ENCODE measurements at regions not wholly inside any gene's neighbourhood (a gene's known extent, or its start where the extent isn't known, plus 50 kb on each side); places are given as distances from the start of the nearest gene placed in this dataset.

DNA sequence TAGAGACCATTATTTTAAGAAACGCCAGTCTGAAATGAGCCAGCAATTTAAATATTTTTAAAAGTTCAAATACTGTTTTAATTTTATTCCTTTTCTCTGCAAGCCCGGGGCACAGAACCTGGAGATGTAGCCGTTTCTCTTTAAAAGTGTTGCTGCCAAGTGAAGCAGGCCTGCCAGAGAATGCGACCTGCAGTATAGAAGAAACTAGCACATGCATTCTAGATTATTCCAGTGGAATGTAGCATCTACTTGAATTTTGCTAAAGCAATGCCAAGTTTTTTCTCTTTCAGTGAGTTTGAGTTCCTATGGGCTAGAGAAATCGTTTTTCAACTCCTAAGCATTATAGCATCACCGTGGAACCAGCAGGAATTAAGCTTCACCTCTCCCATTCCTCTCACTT lies 101.3 kb downstream of the QRSL1 start:
- TF ChIP-seq, protein P1, sequence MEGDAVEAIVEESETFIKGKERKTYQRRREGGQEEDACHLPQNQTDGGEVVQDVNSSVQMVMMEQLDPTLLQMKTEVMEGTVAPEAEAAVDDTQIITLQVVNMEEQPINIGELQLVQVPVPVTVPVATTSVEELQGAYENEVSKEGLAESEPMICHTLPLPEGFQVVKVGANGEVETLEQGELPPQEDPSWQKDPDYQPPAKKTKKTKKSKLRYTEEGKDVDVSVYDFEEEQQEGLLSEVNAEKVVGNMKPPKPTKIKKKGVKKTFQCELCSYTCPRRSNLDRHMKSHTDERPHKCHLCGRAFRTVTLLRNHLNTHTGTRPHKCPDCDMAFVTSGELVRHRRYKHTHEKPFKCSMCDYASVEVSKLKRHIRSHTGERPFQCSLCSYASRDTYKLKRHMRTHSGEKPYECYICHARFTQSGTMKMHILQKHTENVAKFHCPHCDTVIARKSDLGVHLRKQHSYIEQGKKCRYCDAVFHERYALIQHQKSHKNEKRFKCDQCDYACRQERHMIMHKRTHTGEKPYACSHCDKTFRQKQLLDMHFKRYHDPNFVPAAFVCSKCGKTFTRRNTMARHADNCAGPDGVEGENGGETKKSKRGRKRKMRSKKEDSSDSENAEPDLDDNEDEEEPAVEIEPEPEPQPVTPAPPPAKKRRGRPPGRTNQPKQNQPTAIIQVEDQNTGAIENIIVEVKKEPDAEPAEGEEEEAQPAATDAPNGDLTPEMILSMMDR (IDR thresholded peaks at IDR 0.05), result no peak
- no peak for TF ChIP-seq POLR2AphosphoS5 (IDR thresholded peaks at IDR 0.05; ENCODE audit: insufficient read depth in 1 of 2, low read depth in 1 of 2)
- TF ChIP-seq POLR2A (IDR thresholded peaks at IDR 0.05), result no peak
